Trophoblast cell (in vitro differentiated cells and primary cell): ENCODE measurements at regions not wholly inside any gene's neighbourhood (a gene's known extent, or its start where the extent isn't known, plus 50 kb on each side); places are given as distances from the start of the nearest gene placed in this dataset.

Source experiments
- DNase-seq, 2 donors: peaks; one replicate each; pipeline ENCODE4 v3.0.0-alpha.2; 2016
- H2AFZ ChIP-seq: 2 replicates; pipeline ENCODE4 v1.6.1; 2013; ENCODE audit warnings: low read length, moderate library complexity, mild to moderate bottlenecking; ENCODE audit not compliant: insufficient read depth, poor library complexity
- H2AK5ac ChIP-seq: 2 replicates; pipeline ENCODE4 v1.6.1; 2013; ENCODE audit warnings: mild to moderate bottlenecking, low read length
- H2BK120ac ChIP-seq: 2 replicates; pipeline ENCODE4 v1.6.1; 2013; ENCODE audit warnings: low read length, mild to moderate bottlenecking, moderate library complexity; ENCODE audit not compliant: insufficient read depth, poor library complexity
- H2BK12ac ChIP-seq: 2 replicates; pipeline ENCODE4 v1.6.1; 2013; ENCODE audit warnings: mild to moderate bottlenecking, low read length, moderate library complexity
- H2BK5ac ChIP-seq: 2 replicates; pipeline ENCODE4 v1.6.1; 2013; ENCODE audit warnings: low read length, low read depth, moderate library complexity, mild to moderate bottlenecking; ENCODE audit not compliant: poor library complexity
- H3K14ac ChIP-seq: 2 replicates; pipeline ENCODE4 v1.6.1; 2013; ENCODE audit warnings: mild to moderate bottlenecking, low read length
- H3K18ac ChIP-seq: 2 replicates; pipeline ENCODE4 v1.6.1; 2013; ENCODE audit warnings: mild to moderate bottlenecking, low read length
- H3K23ac ChIP-seq: 2 replicates; pipeline ENCODE4 v1.6.1; 2013; ENCODE audit warnings: low read length
- H3K27ac ChIP-seq: 2 replicates; pipeline ENCODE4 v1.5.1; 2013; ENCODE audit warnings: low read depth, mild to moderate bottlenecking, inconsistent platforms, low read length, moderate library complexity
- H3K27me3 ChIP-seq: 2 replicates; pipeline ENCODE4 v1.6.1; 2013; ENCODE audit warnings: inconsistent platforms, mild to moderate bottlenecking, low read length, moderate library complexity; ENCODE audit not compliant: insufficient read depth
- H3K36me3 ChIP-seq, 2 experiments: 1 replicate in 1 of 2; 2 replicates in 1 of 2; pipeline ENCODE4 v1.6.1; 2013; ENCODE audit warnings: low read length in 2 of 2, mild to moderate bottlenecking in 2 of 2, moderate library complexity in 1 of 2; ENCODE audit not compliant: insufficient read depth in 2 of 2, control insufficient read depth in 1 of 2
- H3K4ac ChIP-seq: 2 replicates; pipeline ENCODE4 v1.6.1; 2013; ENCODE audit warnings: low read depth, mild to moderate bottlenecking, low read length, moderate library complexity
- H3K4me1 ChIP-seq, 2 experiments: 1 replicate in 1 of 2; 2 replicates in 1 of 2; pipeline ENCODE4 v1.6.1; 2013; ENCODE audit warnings: low read length in 2 of 2, mild to moderate bottlenecking in 2 of 2, moderate library complexity in 1 of 2; ENCODE audit not compliant: insufficient read depth in 2 of 2, control insufficient read depth in 1 of 2
- H3K4me2 ChIP-seq: 2 replicates; pipeline ENCODE4 v1.6.1; 2013; ENCODE audit warnings: inconsistent platforms, mild to moderate bottlenecking, low read length, moderate library complexity
- H3K4me3 ChIP-seq: 2 replicates; pipeline ENCODE4 v1.5.1; 2013; ENCODE audit warnings: mild to moderate bottlenecking, low read depth, low read length, inconsistent platforms
- H3K79me1 ChIP-seq: one replicate; pipeline ENCODE4 v1.6.1; 2013; ENCODE audit warnings: low read length
- H3K79me2 ChIP-seq: 2 replicates; pipeline ENCODE4 v1.6.1; 2013; ENCODE audit warnings: low read length, mild to moderate bottlenecking; ENCODE audit not compliant: control insufficient read depth, insufficient read depth, poor library complexity
- H3K9ac ChIP-seq: 2 replicates; pipeline ENCODE4 v1.6.1; 2013; ENCODE audit warnings: mild to moderate bottlenecking, low read length
- H3K9me3 ChIP-seq: 2 replicates; pipeline ENCODE4 v1.6.1; 2013; ENCODE audit warnings: low read depth, mild to moderate bottlenecking, control low read depth, inconsistent platforms, low read length; ENCODE audit not compliant: insufficient read depth
- H4K12ac ChIP-seq: 2 replicates; pipeline ENCODE4 v1.6.1; 2013; ENCODE audit warnings: low read depth, mild to moderate bottlenecking, low read length, moderate library complexity
- H4K8ac ChIP-seq: 2 replicates; pipeline ENCODE4 v1.6.1; 2013; ENCODE audit warnings: low read depth, mild to moderate bottlenecking, low read length, moderate library complexity
- H4K91ac ChIP-seq: one replicate; pipeline ENCODE4 v1.6.1; 2013; ENCODE audit warnings: low read depth, mild to moderate bottlenecking, low read length, moderate library complexity
- WGBS: extraction: QIAGEN DNeasy Blood & Tissue Kit; methylation state at CpG from one replicate; pipeline ENCODE4 v1.1.7; 2013; ENCODE audit warnings: missing lambda C conversion rate; ENCODE audit not compliant: insufficient read length, insufficient coverage; ENCODE audit errors: extremely low coverage; 5-methylcytosine and 5-hydroxymethylcytosine counted together

- WGBS, result no CpG with 5 or more reads among the region's 2 CpGs
- no peak overlapping the region for H2BK12ac ChIP-seq
- H3K9ac ChIP-seq, result no peak overlapping the region
- H2AK5ac ChIP-seq, result no peak overlapping the region
- no peaks in the 10 kb centered on the region for H3K36me3 ChIP-seq
- H3K27ac ChIP-seq, result no peak overlapping the region
- DNase-seq, result no peak
- H3K27me3 ChIP-seq, result no peaks in the 10 kb centered on the region
- no peaks in the 10 kb centered on the region for H3K4me1 ChIP-seq
- H3K79me2 ChIP-seq, result no peaks in the 10 kb centered on the region
- no peak overlapping the region for H3K4ac ChIP-seq
- H2BK120ac ChIP-seq, result no peak overlapping the region
- no peak overlapping the region for H3K4me2 ChIP-seq
- H4K91ac ChIP-seq, result no peak overlapping the region
- H3K79me1 ChIP-seq, result no peaks in the 10 kb centered on the region
- no peak overlapping the region for H3K18ac ChIP-seq
- H3K23ac ChIP-seq, result no peak overlapping the region
- no peak overlapping the region for H4K8ac ChIP-seq
- H2BK5ac ChIP-seq, result no peak overlapping the region
- H4K12ac ChIP-seq, result no peak overlapping the region
- no peak overlapping the region for H3K14ac ChIP-seq
- no peaks in the 10 kb centered on the region for H3K9me3 ChIP-seq
- H3K4me3 ChIP-seq, result no peak overlapping the region
- H2AFZ ChIP-seq, result no peak overlapping the region
Observed at GRCh38 chr3:4223777-4224176, 79.4 kb upstream of the SETMAR start.

DNA sequence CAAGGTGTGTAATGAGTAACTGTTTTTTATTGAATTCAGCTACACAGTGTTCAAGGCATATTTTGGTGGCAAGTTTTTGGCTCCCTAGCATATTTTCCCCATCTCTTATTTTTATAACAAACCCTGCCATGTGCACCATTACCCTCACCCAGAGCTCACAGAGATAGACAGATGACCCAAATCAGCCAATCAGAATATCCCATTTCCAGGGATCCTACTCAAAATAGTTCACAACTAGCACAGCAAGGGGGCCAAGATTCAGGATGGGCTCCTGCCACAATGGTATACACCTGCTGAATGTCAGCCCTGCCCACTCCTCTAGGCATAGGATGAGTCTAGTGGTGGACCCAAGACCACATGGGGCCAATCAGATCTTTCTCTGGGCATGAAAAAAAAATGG lies 78.8 kb upstream of the SETMAR start:
- Histone ChIP-seq H2BK5ac (no peak overlapping the region), H2BK12ac (no peak overlapping the region), H2AK5ac (no peak overlapping the region), H3K4ac (no peak overlapping the region), H3K9ac (no peak overlapping the region), H2AFZ (no peak overlapping the region), H4K91ac (no peak overlapping the region), H3K4me1 (no peaks in the 10 kb centered on the region), H3K27me3 (no peaks in the 10 kb centered on the region), H3K9me3 (no peaks in the 10 kb centered on the region), H3K4me2 (no peak overlapping the region), H3K4me3 (no peak overlapping the region), H2BK120ac (no peak overlapping the region), H3K23ac (no peak overlapping the region), H4K8ac (no peak overlapping the region), H3K36me3 (no peaks in the 10 kb centered on the region), H3K79me1 (no peaks in the 10 kb centered on the region), H3K27ac (no peak overlapping the region), H3K18ac (no peak overlapping the region), H3K14ac (no peak overlapping the region), H4K12ac (no peak overlapping the region), H3K79me2 (no peaks in the 10 kb centered on the region)
- no peak for DNase-seq

DNA sequence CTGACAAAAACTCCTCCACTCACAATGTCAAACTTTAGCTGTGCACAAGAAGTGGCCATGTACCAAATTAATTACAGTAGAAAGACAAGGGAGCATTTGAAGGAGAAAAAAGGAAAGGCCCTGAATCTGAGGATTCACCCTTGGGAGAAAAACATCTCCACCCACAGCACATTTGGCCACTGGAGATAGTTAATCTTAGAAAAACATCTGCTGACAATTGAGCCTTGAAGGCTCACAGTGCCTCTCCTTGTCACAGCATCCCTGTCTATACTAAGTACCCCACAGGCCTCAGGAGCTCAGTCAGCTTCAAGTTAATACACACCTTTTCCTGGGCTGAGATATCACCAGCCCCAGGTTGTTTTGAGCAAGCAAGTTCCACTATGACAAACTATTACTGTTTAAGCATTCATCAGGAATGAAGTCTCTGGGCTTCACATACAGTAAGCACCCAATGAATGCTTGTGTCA lies 78.1 kb upstream of the SETMAR start:
- no peaks in the 10 kb centered on the region for H3K36me3 ChIP-seq
- no peak overlapping the region for H4K91ac ChIP-seq
- no peak for DNase-seq
- H3K4me1 ChIP-seq, result no peaks in the 10 kb centered on the region
- no peaks in the 10 kb centered on the region for H3K79me2 ChIP-seq
- H2AK5ac ChIP-seq, result no peak overlapping the region
- no peak overlapping the region for H3K4ac ChIP-seq
- H3K9ac ChIP-seq, result no peak overlapping the region
- H3K27ac ChIP-seq, result no peak overlapping the region
- no peak overlapping the region for H4K8ac ChIP-seq
- no peak overlapping the region for H3K14ac ChIP-seq
- no peaks in the 10 kb centered on the region for H3K79me1 ChIP-seq
- no peaks in the 10 kb centered on the region for H3K9me3 ChIP-seq
- H2AFZ ChIP-seq, result no peak overlapping the region
- no peak overlapping the region for H2BK12ac ChIP-seq
- H3K27me3 ChIP-seq, result no peaks in the 10 kb centered on the region
- no peak overlapping the region for H3K4me2 ChIP-seq
- H2BK120ac ChIP-seq, result no peak overlapping the region
- H2BK5ac ChIP-seq, result no peak overlapping the region
- no peak overlapping the region for H4K12ac ChIP-seq
- H3K18ac ChIP-seq, result no peak overlapping the region
- H3K4me3 ChIP-seq, result no peak overlapping the region
- H3K23ac ChIP-seq, result no peak overlapping the region

DNA sequence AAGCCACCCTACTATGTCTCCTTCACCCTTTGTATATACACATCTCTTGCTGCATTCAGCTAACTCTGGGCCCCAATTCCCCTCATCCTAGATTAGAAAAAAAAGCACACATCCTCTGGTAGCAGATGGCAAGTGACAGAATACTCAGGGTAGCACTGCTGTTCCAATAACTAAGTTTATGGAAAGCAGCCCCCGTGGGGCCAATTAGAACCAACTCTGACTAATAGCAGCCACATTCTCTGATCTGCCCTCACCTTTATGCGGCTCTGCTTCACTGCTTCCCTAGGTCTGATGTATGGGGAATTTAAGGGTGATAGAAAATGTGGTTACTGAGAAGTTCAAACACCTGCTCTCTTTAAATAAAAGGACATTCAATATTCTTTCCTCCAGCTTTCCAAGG lies 74.9 kb upstream of the SETMAR start:
- DNase-seq, result no peak
- Histone ChIP-seq H3K79me2 (no peaks in the 10 kb centered on the region), H3K4me3 (no peak overlapping the region), H3K23ac (no peak overlapping the region), H3K27me3 (no peaks in the 10 kb centered on the region), H4K91ac (no peak overlapping the region), H2AFZ (no peak overlapping the region), H3K36me3 (no peaks in the 10 kb centered on the region), H2BK5ac (no peak overlapping the region), H3K9me3 (no peaks in the 10 kb centered on the region), H3K14ac (no peak overlapping the region), H4K12ac (no peak overlapping the region), H2BK120ac (no peak overlapping the region), H2BK12ac (no peak overlapping the region), H3K79me1 (no peaks in the 10 kb centered on the region), H3K27ac (no peak overlapping the region), H2AK5ac (no peak overlapping the region), H3K4me2 (no peak overlapping the region), H3K4me1 (no peaks in the 10 kb centered on the region), H4K8ac (no peak overlapping the region), H3K18ac (no peak overlapping the region), H3K9ac (no peak overlapping the region), H3K4ac (no peak overlapping the region)
- WGBS, result no CpG with 5 or more reads among the region's 2 CpGs

GRCh38 chr3:4231041-4231440 lies 72.1 kb upstream of the SETMAR start:
- Histone ChIP-seq H3K4me2 (no peak overlapping the region), H3K4me1 (no peaks in the 10 kb centered on the region), H3K79me1 (no peaks in the 10 kb centered on the region), H3K14ac (no peak overlapping the region), H2AK5ac (no peak overlapping the region), H4K8ac (no peak overlapping the region), H4K12ac (no peak overlapping the region), H2BK120ac (no peak overlapping the region), H2BK5ac (no peak overlapping the region), H3K9me3 (no peaks in the 10 kb centered on the region), H3K18ac (no peak overlapping the region), H3K9ac (no peak overlapping the region), H2BK12ac (no peak overlapping the region), H3K4me3 (no peak overlapping the region), H3K27me3 (no peaks in the 10 kb centered on the region), H2AFZ (no peak overlapping the region), H3K23ac (no peak overlapping the region), H3K27ac (no peak overlapping the region), H4K91ac (no peak overlapping the region), H3K4ac (no peak overlapping the region), H3K79me2 (no peaks in the 10 kb centered on the region), H3K36me3 (no peaks in the 10 kb centered on the region)
- no CpG with 5 or more reads among the region's 4 CpGs for WGBS
- no peak for DNase-seq
